Lower lobe of right lung (tissue), 2 donors: ENCODE measurements at regions not wholly inside any gene's neighbourhood (a gene's known extent, or its start where the extent isn't known, plus 50 kb on each side); places are given as distances from the start of the nearest gene placed in this dataset.

Experiments
- ATAC-seq, 2 donors: fragments of 200-7000 bp; cut with Tn5 transposase; one replicate each; pipeline ENCODE4 v1.9.1; 2020 to 2022; ENCODE audit warnings: mild to moderate bottlenecking in 2 of 2, moderate library complexity in 2 of 2
- DNase-seq: peaks from one replicate; pipeline ENCODE4 v3.0.0-alpha.2; 2020
- H3K27ac ChIP-seq: fragments of 200-600 bp; one replicate; pipeline ENCODE4 v1.8.0; 2022
- H3K27me3 ChIP-seq: fragments of 200-600 bp; one replicate; pipeline ENCODE4 v1.8.0; 2022; ENCODE audit warnings: low read depth
- H3K36me3 ChIP-seq: fragments of 200-600 bp; one replicate; pipeline ENCODE4 v1.8.0; 2022; ENCODE audit warnings: mild to moderate bottlenecking
- H3K4me1 ChIP-seq: fragments of 200-600 bp; one replicate; pipeline ENCODE4 v1.8.0; 2022
- H3K4me3 ChIP-seq: fragments of 200-600 bp; one replicate; pipeline ENCODE4 v1.8.0; 2022; ENCODE audit warnings: mild to moderate bottlenecking
- H3K9me3 ChIP-seq: fragments of 200-600 bp; one replicate; pipeline ENCODE4 v1.8.0; 2022
- CTCF ChIP-seq: fragments of 200-600 bp; IDR thresholded peaks from one replicate; pipeline ENCODE4 v1.8.0; 2022; ENCODE audit warnings: antibody characterized with exemption, mild to moderate bottlenecking
- intact Hi-C: fragments of 100-400 bp; cut with DNase I; formaldehyde crosslinking; loops from one replicate; pipeline ENCODE4 v1.11.0; 2022
- donor health status: DM: no; HTN: yes; CAD: no; lungs with severe emphysema.

- no peak for ATAC-seq
Observed at GRCh38 chr2:21633015-21633414, 509.2 kb downstream of the TDRD15 start.

GRCh38 chr2:21633466-21633865, 509.7 kb downstream of the TDRD15 start:
- DNase-seq = no peak
- intact Hi-C loops = no loop called here
- no peaks in the 10 kb centered on the region for H3K36me3 ChIP-seq
- H3K4me1 ChIP-seq = no peaks in the 10 kb centered on the region
- TF ChIP-seq CTCF = no peak
- no peak overlapping the region for H3K27ac ChIP-seq
- H3K4me3 ChIP-seq = no peak overlapping the region
- H3K9me3 ChIP-seq = no peaks in the 10 kb centered on the region
- no peaks in the 10 kb centered on the region for H3K27me3 ChIP-seq
- no peak for ATAC-seq

More at GRCh38 chr2:21633015-21633414, 509.2 kb downstream of the TDRD15 start:
- Histone ChIP-seq H3K27me3 (no peaks in the 10 kb centered on the region), H3K27ac (no peak overlapping the region), H3K4me1 (no peaks in the 10 kb centered on the region), H3K4me3 (no peak overlapping the region), H3K36me3 (no peaks in the 10 kb centered on the region), H3K9me3 (no peaks in the 10 kb centered on the region)
- intact Hi-C loops = no loop called here
- TF ChIP-seq CTCF = no peak
- no peak for DNase-seq

GRCh38 chr2:21633911-21634310, 510.1 kb downstream of the TDRD15 start:
- no peak for TF ChIP-seq CTCF
- ATAC-seq = no peak

GRCh38 chr2:21640046-21640445, 516.3 kb downstream of the TDRD15 start:
- Histone ChIP-seq H3K4me1 (no peaks in the 10 kb centered on the region), H3K27me3 (no peaks in the 10 kb centered on the region), H3K4me3 (no peak overlapping the region), H3K36me3 (no peaks in the 10 kb centered on the region), H3K27ac (no peak overlapping the region), H3K9me3 (no peaks in the 10 kb centered on the region)
- no peak for TF ChIP-seq CTCF
- no peak for DNase-seq
- intact Hi-C loops = no loop called here
- peak in 1 of 2 donors; percentile 64 for ATAC-seq

More at GRCh38 chr2:21633911-21634310, 510.1 kb downstream of the TDRD15 start:
- no peaks in the 10 kb centered on the region for H3K36me3 ChIP-seq
- intact Hi-C loops = no loop called here
- H3K4me3 ChIP-seq = no peak overlapping the region
- no peaks in the 10 kb centered on the region for H3K27me3 ChIP-seq
- H3K4me1 ChIP-seq = no peaks in the 10 kb centered on the region
- no peak for DNase-seq
- no peaks in the 10 kb centered on the region for H3K9me3 ChIP-seq
- no peak overlapping the region for H3K27ac ChIP-seq

GRCh38 chr2:21642647-21643046, 518.9 kb downstream of the TDRD15 start:
- DNase-seq (no peak), ATAC-seq (no peak)
- Histone ChIP-seq H3K9me3 (no peaks in the 10 kb centered on the region), H3K27me3 (no peaks in the 10 kb centered on the region), H3K4me1 (no peaks in the 10 kb centered on the region), H3K36me3 (no peaks in the 10 kb centered on the region), H3K27ac (no peak overlapping the region), H3K4me3 (no peak overlapping the region)
- intact Hi-C loops = no loop called here
- no peak for TF ChIP-seq CTCF

GRCh38 chr2:21643180-21643579, 519.4 kb downstream of the TDRD15 start:
- Histone ChIP-seq H3K27ac (no peak overlapping the region), H3K9me3 (no peaks in the 10 kb centered on the region), H3K36me3 (no peaks in the 10 kb centered on the region), H3K4me3 (no peak overlapping the region), H3K4me1 (no peaks in the 10 kb centered on the region), H3K27me3 (no peaks in the 10 kb centered on the region)
- ATAC-seq (no peak), DNase-seq (no peak)
- intact Hi-C loops = no loop called here
- no peak for TF ChIP-seq CTCF
